Cardiac septum (tissue), 1 donor: ENCODE measurements at regions not wholly inside any gene's neighbourhood (a gene's known extent, or its start where the extent isn't known, plus 50 kb on each side); places are given as distances from the start of the nearest gene placed in this dataset.

ENCODE experiments used
- DNase-seq: peaks from one replicate; pipeline ENCODE4 v3.0.0-alpha.2; 2020; ENCODE audit warnings: low spot score
- intact Hi-C: fragments of 100-400 bp; cut with DNase I; formaldehyde crosslinking; loops from one replicate; pipeline ENCODE4 v1.14.0; 2022
- donor health status: DM: no; HTN: no; CAD: no.

DNA sequence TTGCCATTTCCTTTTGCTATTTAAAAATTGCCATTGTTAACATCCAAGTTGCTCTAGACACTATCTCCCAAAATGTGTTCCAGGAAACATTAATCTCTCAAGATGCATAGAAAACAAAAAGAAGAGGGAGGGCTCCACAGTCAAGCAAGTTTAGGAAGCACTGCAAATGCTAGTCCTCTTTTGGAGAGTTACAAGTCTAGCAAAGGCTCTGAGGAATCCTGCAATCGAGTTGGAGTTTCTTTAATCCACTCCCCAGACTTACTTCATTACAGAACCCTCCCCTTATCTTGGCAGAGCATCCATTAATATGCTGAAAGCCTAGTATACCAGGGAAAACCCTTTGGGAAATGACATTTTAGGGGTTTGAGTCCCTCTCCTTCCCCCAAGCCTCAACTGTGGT is 147.9 kb downstream of the SYF2 start:
- intact Hi-C loops = no loop called here
- no peak for DNase-seq

DNA sequence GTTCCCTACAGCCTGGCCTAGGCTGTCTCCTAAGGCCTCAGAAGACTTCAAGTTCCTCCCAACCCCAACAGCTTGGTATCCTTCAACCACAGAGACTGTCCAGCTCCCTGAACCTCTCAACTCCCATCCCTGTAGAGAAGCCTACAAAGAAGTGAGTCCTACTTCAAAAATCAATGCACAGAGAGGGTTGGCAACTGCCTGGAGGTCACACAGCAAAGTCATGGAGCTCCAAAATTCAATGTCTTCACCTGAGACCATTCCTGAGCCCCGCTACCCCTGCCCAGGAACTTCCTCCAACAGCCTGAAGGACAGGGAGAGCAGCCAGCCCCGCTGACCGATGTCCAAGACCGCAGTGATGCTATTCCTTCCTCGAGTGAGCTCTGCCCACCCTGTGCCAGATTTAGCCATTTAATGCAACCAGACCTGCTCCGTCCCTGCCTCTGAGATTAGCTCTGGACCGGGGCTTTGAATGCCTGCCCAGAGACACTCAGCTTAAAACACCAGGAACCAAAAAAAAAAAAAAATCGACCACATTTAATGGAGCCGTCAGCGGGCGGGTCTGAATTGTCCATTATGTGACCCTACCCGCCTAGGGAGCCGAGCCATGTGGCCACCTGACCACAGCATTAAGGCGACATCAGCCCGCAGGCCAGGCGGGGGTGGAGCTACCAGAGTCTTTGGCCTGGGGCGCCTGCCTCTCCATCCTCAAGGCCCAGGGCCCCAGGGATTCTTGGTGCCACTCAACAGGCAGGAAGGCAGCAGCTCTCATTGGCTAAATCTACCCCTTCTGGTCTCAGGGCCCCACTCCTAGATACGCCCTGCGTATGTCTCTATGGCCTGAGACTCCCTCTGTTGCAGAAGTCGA is 148.6 kb downstream of the SYF2 start:
- intact Hi-C loops = no loop called here
- no peak for DNase-seq

DNA sequence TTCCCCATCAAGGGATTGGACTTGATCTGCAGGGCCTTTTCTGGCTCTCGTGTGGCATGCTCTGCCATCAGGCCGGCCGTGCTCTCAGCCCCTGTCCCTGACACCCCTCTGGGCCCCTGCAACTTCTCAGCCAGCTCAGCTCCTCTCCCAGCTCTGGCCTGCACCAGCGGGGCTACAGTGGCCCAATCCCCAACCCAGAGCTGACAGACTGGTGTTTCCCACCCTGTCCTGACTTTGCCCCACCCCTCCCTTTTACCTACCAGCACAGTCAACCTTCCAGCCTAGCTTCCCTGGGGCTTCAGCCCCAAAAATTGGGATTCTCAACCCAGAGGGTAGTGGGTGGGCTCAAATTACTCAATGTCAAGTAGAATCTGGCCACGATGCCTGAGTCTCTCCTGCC is 149.3 kb downstream of the SYF2 start:
- DNase-seq = no peak
- intact Hi-C loops = no loop called here

DNA sequence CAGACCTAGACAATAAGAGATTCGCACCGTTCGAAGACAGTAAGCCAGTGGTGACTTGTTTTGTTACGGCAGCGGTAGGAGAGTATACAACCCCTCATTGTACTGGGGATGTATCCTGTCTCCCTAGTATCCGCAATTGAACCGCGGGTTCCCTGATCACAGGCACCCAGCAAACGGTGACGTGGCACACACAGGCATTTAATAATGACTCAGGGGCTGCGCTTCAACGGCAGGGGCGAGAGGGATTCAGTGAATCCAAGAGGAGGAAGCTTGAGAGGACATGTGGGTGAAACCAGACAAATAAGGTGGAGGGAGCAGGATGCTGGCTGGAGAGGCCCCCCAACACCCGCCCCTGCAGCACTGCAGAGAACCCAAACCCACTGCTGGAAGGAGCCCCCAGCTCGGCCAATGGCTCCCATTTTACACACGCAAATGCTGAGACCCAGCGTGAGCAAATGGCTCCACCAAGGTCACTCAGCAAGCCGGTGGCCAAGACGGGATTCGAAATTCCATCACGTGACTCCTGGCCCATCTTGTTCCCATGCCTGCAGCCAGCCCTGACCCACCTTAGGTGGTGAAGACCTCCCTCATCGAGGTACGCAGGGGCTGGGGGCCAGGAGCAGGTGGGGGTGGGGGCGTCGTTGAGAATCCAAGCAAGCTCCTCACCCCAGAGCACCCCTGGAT is 149.9 kb downstream of the SYF2 start:
- DNase-seq = no peak
- intact Hi-C loops = no loop called here

DNA sequence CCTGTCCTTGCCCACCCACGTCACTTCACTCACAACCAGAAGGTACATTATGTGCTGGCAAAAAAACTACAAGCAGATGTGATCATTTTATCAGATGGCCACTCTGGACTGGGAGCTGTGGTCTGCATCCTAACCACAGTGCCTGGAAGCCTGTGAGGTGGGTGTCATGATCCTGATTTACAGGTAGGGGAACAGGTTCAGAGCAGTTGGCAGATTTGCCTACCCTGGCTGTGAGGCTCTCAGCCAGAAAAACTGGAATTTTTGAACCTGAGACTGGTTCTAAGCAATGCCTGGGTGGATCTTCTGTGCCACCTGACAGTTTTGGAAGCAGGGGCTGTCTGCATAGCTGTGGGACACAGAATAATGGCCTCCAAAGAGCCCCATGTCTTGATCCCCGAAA is 150.8 kb downstream of the SYF2 start:
- intact Hi-C loops = no loop called here

DNA sequence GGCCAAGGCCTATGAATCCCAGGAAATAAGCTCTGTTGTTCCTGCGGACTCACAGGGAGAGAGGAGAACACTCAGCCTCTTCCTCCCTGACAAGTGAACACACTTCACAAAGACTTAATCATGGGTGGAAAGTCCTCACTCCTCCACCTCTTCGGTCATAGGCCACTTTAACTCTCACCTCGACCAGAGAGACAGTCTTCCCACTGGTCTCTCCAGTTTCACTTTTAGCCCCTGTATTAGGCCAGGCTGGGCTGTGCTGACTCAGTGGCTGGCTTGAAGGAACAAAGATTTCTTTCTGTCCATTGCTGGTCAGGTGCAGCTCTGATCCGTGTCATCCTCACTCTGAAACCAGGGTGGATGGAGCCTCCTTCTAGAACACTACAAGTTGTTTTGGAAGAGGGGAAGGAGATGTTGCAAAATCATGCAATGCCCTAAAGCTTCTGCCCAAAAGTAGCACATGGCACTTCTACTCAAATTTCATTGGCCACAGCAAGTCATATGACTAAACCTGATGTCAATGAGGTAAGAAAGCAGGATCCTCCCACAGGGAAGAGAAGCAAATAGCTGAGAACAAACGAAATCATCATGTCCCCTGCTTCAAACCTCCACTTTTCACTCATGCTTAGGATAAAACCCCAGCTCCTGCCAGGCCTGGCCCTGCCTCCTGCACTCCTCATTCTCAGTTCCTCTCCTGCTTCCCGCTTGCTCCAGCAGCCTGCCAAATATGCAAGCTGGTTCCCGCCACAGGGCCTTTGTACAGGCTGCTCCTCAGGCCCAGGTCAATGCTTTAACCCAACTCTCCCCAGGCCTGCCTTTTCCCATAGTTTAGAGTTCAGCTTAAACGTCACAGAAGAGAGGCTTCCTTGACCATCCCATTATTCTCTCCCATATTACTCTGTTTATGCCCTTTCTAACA is 150.5 kb upstream of the RUNX3 start:
- DNase-seq = peak; percentile 24
- intact Hi-C loops = no loop called here

More for the DNA sequence above, 150.8 kb downstream of the SYF2 start:
- DNase-seq = no peak

DNA sequence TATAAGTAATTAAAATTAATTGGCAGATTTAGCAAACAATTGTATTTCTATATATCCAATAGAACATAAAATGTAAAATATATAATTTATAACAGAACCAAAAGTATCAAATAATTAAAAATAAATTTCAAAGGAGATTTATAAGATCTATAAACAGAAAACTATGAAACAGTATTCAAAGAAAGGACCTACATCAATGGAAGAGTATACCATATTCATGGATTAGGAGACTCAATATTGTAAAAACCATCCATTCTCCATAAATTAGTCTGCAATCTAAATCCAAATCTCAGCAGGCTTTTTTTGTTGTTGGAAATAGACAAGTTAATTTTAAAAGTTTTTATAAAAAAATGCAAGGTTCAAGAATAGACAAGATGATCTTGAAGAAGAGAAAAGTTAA is 149.0 kb upstream of the RUNX3 start:
- no peak for DNase-seq
- intact Hi-C loops = no loop called here

DNA sequence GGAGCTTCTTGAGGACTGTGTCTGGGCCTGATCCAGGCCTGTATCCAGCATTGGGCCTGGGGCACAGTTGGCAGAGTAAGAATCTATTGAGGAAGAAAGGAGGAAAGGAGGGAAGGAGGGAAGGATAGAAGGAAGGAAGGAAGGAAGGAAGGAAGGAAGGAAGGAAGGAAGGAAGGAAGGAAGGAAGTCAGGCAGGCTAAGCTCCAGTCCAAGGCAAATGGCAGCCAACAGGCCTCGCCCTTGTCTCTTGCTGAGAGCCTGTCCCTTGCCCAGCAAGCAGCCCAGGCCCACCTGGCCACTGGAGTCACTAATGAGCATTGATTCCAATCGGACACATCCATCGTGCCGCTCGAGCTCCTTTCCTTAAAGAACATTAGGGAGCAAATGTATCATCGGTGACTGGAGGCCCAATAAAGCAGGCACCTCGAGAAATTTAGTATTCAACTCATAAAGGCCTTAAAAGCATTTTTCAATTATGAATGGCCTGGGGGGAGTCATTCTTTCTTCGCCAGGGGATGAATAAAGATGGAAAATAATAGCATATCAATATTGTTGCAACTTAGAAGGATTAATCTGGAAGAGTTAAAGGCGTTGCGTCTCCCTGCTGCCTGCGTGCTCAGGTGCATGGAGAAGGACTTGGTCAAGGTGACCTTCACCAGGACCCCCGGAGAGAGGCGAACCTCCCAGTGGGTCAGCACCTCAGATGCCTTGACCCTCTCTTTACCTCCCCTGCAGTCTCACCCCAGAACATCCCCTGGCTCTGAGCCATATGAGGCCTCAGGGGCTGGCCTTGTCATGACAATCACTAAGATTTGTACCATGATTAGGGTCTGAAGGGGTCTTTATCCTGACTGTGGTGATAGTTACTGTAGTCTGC is 144.5 kb upstream of the RUNX3 start:
- no peak for DNase-seq
- intact Hi-C loops = no loop called here

DNA sequence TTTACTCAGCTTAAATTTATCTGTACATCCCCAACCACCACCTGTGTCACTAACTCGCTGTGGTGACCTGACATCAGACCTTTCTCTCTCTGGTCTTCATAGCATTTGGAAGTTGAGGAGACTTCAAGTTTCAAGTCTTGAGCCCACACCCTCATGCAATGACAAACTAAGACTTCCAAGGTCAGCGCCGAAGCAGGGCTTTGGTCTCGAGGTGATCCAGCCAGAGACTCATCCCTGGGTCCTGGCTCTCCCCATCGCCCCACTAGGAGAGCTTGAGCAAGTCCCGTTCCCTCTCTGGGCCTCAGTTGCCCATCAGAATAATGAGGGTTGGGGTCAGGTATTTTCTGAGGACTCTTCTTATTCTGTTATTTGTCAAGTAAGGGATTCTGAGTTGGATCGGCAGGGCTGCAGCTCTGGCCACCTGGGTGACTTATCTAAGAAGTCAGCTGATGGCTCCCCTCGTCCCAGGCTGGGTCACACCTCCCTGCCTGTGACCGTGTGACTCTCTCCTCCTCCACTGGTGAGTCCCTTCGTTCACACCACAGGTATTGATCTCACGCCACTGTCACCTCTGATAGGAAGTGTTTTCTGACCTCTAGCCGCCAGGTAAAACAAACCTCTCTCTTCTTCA is 143.7 kb upstream of the RUNX3 start:
- peak; percentile 35 for DNase-seq
- intact Hi-C loops = no loop called here

DNA sequence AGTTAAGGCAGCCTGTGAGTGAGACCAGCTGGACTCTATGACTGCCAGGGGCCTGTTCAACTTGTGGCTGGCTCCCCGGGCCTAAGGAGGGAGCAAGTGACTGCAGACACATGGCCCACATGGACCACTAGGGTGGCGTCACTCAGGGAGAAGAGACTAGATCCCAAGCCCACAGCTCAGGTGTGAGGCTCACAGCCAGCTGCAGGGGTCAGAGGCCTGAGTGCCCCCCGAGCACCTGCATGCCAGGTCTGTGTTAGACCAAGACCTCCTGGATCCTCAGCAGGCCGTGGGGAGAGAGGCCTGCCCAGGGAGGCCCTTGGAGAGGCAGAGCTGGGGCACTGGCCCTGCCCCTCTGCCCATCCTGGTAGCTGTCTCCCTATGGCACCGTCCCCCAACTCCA is 142.4 kb upstream of the RUNX3 start:
- intact Hi-C loops = no loop called here
- peak; percentile 38 for DNase-seq

DNA sequence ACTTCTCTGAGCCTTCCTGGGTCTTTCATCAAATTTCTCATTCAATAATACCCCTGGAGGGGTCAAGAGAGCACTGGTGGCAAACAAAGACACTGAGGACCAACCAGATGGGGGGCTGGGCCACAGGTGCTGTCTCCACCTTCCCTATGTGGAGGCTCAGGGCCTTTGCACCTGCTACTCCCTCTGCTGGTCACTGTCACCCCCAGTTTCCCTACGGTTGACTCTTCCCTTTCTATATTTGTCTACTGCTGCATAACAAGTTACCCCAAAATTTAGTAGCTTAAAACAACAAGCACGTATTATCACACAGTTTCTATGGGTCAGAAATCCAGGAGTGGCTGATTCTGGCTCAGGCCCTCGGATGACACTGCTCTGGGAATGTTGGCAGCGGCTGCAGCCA is 138.8 kb upstream of the RUNX3 start:
- intact Hi-C loops = no loop called here

DNA sequence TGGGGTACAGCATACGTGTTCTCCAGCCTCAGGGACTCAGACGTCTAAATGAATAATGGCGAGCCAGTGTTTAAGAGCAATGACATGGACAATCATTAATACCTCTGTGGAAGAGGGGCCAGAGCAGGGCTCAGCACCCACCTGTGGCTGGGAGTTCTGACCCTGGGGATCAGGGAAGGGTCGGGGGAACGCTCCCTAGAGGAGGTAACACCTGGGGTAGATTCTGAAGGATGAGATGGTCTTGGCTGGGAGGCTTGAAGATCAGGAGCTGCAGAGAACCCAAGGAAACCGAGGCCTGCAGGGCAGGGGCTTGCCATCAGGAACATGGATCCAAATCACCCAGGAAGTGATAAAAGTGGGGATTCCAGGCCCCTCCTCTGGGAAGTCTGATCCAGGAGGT is 138.2 kb upstream of the RUNX3 start:
- intact Hi-C loops = no loop called here
- peak; percentile 63 for DNase-seq

More for the DNA sequence above, 138.8 kb upstream of the RUNX3 start:
- DNase-seq = peak; percentile 62

DNA sequence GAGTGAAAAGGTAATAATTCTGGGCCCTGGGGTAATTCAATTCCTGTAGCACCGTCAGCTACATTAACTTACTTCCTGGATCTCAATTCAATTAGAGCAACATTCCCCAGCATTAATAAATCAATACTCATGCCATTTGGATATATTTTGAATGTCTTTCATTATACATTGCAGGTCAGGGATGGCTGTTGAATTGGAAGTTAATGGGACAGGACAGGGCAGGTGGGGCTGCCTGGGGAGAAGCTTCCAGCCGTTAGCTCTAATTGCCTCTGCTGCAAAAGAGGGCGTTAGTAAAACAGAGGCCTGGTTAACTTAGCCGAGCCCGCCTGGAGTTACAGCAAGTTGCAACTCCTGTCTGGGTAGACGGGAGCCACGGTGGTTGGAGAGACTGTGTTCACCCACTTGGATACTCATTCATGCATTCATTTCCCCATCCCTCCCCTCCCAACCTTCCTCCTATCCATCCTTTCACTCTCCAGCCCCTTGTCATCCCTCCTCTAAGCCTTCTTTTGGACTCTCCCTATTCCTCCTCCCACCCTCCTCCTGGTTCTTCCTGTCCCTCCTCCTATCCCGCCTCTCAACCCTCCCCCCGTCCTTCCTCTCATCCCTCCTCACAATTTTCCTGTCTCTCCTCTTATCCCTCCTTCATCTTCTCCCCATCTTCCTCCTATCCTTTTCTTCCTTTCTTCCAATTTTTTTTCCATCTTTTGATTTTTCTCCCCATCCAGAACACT is 137.6 kb upstream of the RUNX3 start:
- DNase-seq = no peak
- intact Hi-C loops = no loop called here

DNA sequence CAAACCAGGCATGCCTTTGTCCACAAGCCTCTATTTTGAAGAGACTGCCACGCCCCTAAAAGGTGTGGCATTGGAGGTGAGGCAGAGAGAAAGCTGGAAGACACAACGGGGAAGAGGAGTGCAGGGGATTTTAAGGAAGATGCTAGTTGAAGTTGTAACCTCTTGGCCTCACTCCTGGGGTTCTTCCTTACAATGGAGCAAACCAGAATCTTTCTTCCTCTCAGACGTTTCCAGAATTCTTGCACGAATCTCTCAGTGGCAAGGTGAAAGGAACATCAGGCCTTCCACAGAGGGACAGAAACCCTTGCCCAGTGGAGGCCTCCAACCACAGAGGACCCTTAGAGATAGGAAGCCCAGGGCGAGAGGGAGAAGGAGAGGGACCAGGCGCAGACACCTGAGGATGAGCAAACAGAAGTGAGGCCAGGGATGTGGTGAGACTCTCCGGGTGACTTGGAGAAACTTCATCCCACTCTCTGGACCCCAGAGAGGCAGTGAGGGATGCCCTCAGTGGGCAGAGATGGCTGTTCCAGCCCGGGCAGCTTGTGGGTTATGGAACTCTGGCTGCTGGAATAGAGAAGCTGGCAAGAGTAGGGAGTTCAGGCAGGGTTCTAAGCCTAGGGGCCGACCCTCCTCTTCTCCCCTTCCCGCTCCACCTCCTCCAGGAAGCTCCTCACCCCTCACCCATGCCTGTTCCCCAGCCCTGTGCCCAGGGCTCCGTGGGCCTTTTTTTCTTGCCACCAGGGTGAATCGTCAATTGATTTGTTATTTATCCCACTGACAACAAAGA is 136.8 kb upstream of the RUNX3 start:
- peak; percentile 20 for DNase-seq
- intact Hi-C loops = no loop called here

DNA sequence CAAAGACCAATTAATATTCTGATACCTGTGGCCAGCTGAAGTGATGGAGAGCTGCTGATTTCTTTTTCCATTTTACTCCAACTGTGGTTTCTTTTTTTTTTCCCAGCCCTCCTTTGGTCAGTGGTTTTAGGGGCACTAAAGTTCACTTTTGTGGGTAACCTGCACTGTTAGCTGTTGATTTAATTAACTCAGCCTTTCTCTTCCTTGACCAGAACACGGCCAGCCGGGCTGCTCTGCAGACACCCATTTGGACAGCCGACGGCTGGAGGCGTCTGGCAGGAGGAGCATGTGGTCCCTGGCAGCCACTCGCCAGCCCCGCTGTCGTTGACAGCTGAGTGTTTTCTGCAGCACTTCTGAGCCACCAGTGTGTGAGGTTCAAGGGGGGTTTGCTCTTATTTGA is 136.2 kb upstream of the RUNX3 start:
- DNase-seq = peak; percentile 55
- intact Hi-C loops = no loop called here

DNA sequence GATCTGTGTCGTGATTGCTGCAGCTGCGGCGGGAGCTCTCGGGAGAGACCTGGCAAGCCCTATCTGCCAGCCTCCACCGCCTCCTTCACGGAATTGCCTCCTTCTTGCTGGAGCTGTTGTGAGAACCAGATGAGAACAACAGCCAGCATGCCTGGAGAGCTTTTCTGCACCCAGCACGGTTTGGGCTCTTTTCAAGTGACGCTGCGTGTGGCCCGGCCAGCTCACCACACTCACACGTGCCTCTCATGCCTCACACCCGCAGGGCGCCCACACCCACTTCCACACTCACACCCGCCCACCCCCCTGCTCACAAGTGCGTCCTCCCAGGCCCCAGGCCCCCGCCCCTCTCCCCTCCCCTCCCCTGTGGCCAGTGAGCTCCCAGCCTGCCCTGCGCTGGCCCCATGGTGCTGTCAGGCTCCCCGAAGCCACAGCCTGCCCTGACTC is 135.7 kb upstream of the RUNX3 start:
- intact Hi-C loops = no loop called here
- DNase-seq = peak; percentile 73

DNA sequence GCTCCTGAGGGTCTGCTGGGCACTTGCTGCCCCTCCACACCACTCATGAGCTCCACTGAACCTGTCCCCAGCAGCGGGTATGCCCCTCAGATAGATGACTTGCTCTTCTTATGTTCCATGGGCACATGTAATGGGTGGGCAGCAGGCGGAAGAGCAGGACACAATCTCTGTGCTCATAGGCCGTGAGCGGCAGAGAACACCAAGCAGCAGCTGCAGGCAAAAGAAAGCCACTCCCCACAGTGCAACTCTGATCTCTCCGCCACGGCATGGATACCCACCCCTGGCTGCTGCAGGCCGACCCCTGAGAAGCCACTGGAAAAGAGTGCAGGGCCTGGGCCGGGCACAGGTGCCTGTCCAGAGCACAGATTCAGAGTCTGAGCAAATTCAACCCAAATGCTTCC is 135.2 kb upstream of the RUNX3 start:
- peak; percentile 63 for DNase-seq
- intact Hi-C loops = no loop called here
